ENCODE measurements at regions not wholly inside any gene's neighbourhood (a gene's known extent, or its start where the extent isn't known, plus 50 kb on each side); places are given as distances from the start of the nearest gene placed in this dataset.

GRCh38 chr7:49425277-49425818 lies 348.1 kb upstream of the VWC2 start:
- no peak for TF ChIP-seq CTCF (IDR thresholded peaks at IDR 0.05; ENCODE audit: insufficient read depth, low read depth, low read length)
- no peak for TF ChIP-seq EZH2 (IDR thresholded peaks at IDR 0.05; ENCODE audit: insufficient read depth, low read length)

Data from astrocyte (in vitro differentiated cells and primary cell).